GM10248 (cell line): ENCODE measurements at regions not wholly inside any gene's neighbourhood (a gene's known extent, or its start where the extent isn't known, plus 50 kb on each side); places are given as distances from the start of the nearest gene placed in this dataset.
"Not testable (repeated sequence)": the region's sequence is repeated elsewhere in the genome, so short reads cannot be mapped to it uniquely, and the experiment has no call there.

Experiments used
- CTCF ChIA-PET: fragments of 300-600 bp; sonication (Branson Sonifier 250); formaldehyde crosslinking; extraction: SDS; loops from one replicate; lab custom pipeline; 2021; ENCODE audit warnings: antibody characterized with exemption; lab: Yijun Ruan, JAX
- POLR2A ChIA-PET: fragments of 350-650 bp; sonication (Branson Sonifier 250); formaldehyde crosslinking; extraction: SDS; loops from one replicate; lab custom pipeline; 2020; ENCODE audit warnings: antibody characterized with exemption; lab: Yijun Ruan, JAX
- DNase-seq: peaks from one replicate; pipeline ENCODE4 v3.0.0; 2012; ENCODE audit errors: extremely low spot score
- TF ChIP-seq, protein P1 (sequence below): IDR thresholded peaks from 2 replicates; pipeline ENCODE4 v1.5.1; 2012; ENCODE audit warnings: mild to moderate bottlenecking, low read depth; ENCODE audit errors: extremely low read depth, missing control alignments, control extremely low read depth

DNA sequence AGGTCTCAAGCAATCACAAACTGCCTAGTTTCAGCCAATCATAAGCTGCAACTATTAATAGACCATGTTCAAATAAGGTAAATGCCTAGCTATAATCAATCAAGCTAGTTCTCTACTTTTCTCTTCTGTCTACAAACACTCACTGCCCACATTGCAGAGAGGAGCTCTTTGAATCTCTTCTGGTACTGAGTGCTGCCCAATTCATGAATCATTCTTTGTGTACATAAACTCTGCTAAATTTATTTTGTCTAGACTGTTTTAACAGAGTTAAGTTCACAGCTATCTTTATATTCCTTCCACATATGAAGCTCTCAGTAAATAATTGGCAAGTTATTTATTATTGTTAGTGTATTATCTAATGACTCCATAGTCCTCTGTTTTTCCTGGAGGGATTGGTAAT lies 411.0 kb downstream of the EPHA7 start:
- ChIA-PET CTCF (interaction anchor here (0.8 to 1.0 kb wide), 2 partner anchors 9 to 12 kb away, joined by 3 read pairs; no protein-coding TSS in a partner anchor), POLR2A (no interaction called here)
- DNase-seq: no peak
- TF ChIP-seq, protein P1, sequence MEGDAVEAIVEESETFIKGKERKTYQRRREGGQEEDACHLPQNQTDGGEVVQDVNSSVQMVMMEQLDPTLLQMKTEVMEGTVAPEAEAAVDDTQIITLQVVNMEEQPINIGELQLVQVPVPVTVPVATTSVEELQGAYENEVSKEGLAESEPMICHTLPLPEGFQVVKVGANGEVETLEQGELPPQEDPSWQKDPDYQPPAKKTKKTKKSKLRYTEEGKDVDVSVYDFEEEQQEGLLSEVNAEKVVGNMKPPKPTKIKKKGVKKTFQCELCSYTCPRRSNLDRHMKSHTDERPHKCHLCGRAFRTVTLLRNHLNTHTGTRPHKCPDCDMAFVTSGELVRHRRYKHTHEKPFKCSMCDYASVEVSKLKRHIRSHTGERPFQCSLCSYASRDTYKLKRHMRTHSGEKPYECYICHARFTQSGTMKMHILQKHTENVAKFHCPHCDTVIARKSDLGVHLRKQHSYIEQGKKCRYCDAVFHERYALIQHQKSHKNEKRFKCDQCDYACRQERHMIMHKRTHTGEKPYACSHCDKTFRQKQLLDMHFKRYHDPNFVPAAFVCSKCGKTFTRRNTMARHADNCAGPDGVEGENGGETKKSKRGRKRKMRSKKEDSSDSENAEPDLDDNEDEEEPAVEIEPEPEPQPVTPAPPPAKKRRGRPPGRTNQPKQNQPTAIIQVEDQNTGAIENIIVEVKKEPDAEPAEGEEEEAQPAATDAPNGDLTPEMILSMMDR: no peak

DNA sequence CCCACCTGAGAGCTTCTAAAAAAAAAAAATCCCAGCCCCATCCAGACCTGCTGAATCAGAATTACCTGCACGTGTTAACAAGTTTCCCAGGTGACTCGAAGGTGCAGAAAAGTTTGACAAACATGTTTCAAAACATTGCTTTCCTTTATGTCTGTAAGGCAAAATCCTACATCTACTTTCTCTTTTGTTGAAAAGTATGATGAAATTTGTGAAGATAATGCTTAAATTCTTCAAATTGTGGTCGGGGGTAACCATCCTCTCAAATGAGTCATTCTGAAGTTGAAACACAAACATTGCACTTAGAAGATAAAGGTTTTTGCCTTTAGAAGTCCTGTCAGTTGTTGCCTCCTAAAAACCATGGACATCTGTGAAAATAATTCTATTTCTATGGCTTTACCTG lies 429.7 kb downstream of the EPHA7 start:
- CTCF ChIA-PET: no interaction called here
- TF ChIP-seq, protein P1: no peak
- POLR2A ChIA-PET: no interaction called here
- DNase-seq: no peak

DNA sequence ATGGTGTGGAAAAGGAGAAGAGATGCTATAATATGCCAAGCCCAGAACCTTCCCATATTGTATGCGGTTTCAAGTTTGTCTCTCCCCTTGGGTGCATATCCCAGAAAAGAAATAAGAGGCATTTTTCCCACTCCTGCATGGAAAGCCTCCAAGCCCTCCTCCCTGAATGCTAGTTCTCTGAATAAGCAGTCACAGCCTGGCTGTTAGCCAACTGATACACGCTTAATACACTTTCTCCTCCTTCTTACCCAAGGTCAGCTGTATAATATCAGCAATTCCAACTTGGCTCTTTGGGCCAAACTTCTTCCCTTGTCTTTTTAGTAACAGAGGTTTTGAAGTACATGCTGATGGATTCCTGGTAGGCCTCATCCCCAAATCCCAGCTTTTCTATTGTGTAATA lies 440.1 kb downstream of the EPHA7 start:
- CTCF ChIA-PET: no interaction called here
- TF ChIP-seq, protein P1: no peak
- POLR2A ChIA-PET: no interaction called here
- DNase-seq: no peak

DNA sequence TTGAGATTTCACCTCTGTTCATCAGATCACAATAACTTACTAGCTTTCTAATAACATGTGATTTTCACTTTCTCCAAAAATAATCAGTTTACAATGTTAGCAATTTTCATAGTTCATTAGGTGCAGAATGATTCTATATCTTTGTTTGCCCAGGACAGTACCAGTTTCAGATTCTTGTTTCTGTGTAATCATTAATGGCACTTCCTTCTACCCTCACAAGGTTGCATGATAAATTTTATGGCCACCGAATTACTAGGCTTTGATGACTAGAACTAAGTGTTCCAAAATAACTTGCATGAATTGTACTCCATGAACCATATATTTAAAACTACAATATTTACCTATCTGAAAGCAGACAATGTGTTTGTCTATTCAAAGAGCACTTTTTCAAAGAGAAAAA lies 442.3 kb downstream of the EPHA7 start:
- CTCF ChIA-PET: no interaction called here
- DNase-seq: no peak
- POLR2A ChIA-PET: no interaction called here
- TF ChIP-seq, protein P1: no peak

DNA sequence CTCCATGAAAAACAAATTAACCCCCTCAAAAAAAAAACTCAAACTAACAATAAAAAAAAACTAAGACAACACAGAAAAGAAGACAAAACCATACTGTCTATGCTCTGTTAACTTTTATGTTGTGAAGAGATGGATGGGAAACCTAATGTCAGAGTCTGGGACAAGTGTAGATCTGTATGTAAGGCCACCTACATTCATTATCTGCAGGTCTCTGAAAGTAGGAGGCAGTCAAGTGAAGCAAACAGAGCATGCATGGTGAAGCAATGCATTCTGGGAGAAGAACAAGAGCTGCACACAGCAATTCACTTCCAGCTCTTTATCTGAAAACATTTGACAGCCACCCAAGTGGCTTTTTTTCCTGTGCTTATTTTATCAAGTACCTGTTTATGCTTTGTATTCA lies 452.0 kb downstream of the EPHA7 start:
- TF ChIP-seq, protein P1: no peak
- no peak for DNase-seq
- CTCF ChIA-PET: no interaction called here
- POLR2A ChIA-PET: no interaction called here

DNA sequence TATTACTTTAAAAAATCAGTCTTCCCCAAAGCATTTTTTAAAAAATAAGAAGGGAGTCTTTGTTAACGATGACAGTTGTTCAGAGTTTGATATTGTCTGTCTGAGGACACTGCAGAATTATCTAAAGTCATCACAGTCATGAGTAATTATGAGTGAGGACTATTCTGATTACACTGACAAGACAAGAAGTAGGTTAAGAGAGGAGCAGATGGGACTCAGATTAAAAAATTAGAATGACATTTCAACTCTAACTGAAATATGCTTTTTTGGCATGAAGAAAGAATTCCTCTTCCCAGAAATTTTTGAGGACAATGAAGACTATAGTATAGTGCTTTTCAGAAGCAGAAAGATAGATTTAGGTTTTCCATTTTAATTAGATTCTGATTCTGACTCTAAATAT lies 456.5 kb downstream of the EPHA7 start:
- TF ChIP-seq, protein P1: no peak
- no peak for DNase-seq
- ChIA-PET CTCF (interaction anchor here (1.0 kb wide), 1 partner anchor 8 kb away, joined by 3 read pairs; no protein-coding TSS in a partner anchor), POLR2A (no interaction called here)

DNA sequence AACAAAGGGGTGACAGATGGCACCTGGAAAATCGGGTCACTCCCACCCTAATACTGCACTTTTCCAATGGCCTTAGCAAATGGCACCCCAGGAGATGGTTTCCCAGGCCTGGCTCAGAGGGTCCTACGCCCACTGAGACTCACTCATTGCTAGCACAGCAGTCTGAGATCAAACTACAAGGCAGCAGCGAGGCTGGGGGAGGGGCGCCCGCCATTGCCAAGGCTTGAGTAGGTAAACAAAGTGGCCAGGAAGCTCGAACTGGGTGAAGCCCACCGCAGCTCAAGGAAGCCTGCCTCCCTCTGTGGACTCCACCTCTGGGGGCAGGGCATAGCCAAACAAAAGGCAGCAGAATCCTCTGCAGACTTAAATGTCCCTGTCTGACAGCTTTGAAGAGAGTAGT lies 467.2 kb downstream of the EPHA7 start:
- DNase-seq, CTCF ChIA-PET, POLR2A ChIA-PET: not testable (repeated sequence)
